Hepatocyte (in vitro differentiated cells): ENCODE measurements at regions not wholly inside any gene's neighbourhood (a gene's known extent, or its start where the extent isn't known, plus 50 kb on each side); places are given as distances from the start of the nearest gene placed in this dataset.

Experiments used
- DNase-seq: peaks from one replicate; pipeline ENCODE4 v3.0.0-alpha.2; 2016; ENCODE audit warnings: low spot score
- H2AFZ ChIP-seq: fragments of 200-600 bp; sonication (generic); 2 replicates; pipeline ENCODE4 v1.6.0; 2016; ENCODE audit warnings: antibody characterized with exemption, mild to moderate bottlenecking
- H3K27ac ChIP-seq: fragments of 200-600 bp; sonication (generic); 2 replicates; pipeline ENCODE4 v1.5.1; 2016; ENCODE audit warnings: mild to moderate bottlenecking
- H3K27me3 ChIP-seq: fragments of 200-600 bp; sonication (generic); 2 replicates; pipeline ENCODE4 v1.6.1; 2016
- H3K36me3 ChIP-seq: fragments of 200-600 bp; sonication (generic); replicated peaks from 2 replicates; pipeline ENCODE4 v1.5.1; 2016; ENCODE audit warnings: low read depth; ENCODE audit not compliant: insufficient read depth
- H3K4me1 ChIP-seq: fragments of 200-600 bp; sonication (generic); 2 replicates; pipeline ENCODE4 v1.5.1; 2016; ENCODE audit warnings: mild to moderate bottlenecking, moderate library complexity; ENCODE audit not compliant: insufficient read depth
- H3K4me2 ChIP-seq: fragments of 200-600 bp; sonication (generic); 2 replicates; pipeline ENCODE4 v1.6.0; 2016
- H3K4me3 ChIP-seq: fragments of 200-600 bp; sonication (generic); 2 replicates; pipeline ENCODE4 v1.5.1; 2016; ENCODE audit warnings: mild to moderate bottlenecking
- H3K79me2 ChIP-seq: fragments of 200-600 bp; sonication (generic); 2 replicates; pipeline ENCODE4 v1.6.0; 2017; ENCODE audit warnings: mild to moderate bottlenecking
- H3K9me2 ChIP-seq: fragments of 200-600 bp; sonication (generic); replicated peaks from 2 replicates; pipeline ENCODE4 v1.6.0; 2017; ENCODE audit warnings: mild to moderate bottlenecking; ENCODE audit not compliant: insufficient read depth
- H3K9me3 ChIP-seq: fragments of 200-600 bp; sonication (generic); 2 replicates; pipeline ENCODE4 v1.5.1; 2016; ENCODE audit warnings: low read depth, mild to moderate bottlenecking
- H4K20me1 ChIP-seq: fragments of 200-600 bp; sonication (generic); 2 replicates; pipeline ENCODE4 v1.6.0; 2016; ENCODE audit warnings: mild to moderate bottlenecking; ENCODE audit not compliant: insufficient read depth, poor library complexity, severe bottlenecking
- EZH2 ChIP-seq: fragments of 200-600 bp; sonication (generic); IDR thresholded peaks from 2 replicates; pipeline ENCODE4 v1.6.1; 2016; ENCODE audit warnings: antibody characterized with exemption, mild to moderate bottlenecking, borderline replicate concordance
- EZH2phosphoT487 ChIP-seq: fragments of 200-600 bp; sonication (generic); IDR thresholded peaks from one replicate; pipeline ENCODE4 v1.6.1; 2018; ENCODE audit warnings: antibody characterized with exemption, mild to moderate bottlenecking, low read depth, moderate library complexity; ENCODE audit not compliant: unreplicated experiment, severe bottlenecking
- WGBS: methylation state at CpG from one replicate; pipeline ENCODE4 v1.1.6; 2016; ENCODE audit warnings: low lambda C conversion rate; ENCODE audit errors: missing lambda C conversion rate; 5-methylcytosine and 5-hydroxymethylcytosine counted together
- TF ChIP-seq, protein P1 (sequence below): fragments of 200-600 bp; sonication (generic); IDR thresholded peaks from 2 replicates; pipeline ENCODE4 v1.5.1; 2016; ENCODE audit warnings: antibody characterized with exemption, mild to moderate bottlenecking; ENCODE audit not compliant: poor library complexity

DNA sequence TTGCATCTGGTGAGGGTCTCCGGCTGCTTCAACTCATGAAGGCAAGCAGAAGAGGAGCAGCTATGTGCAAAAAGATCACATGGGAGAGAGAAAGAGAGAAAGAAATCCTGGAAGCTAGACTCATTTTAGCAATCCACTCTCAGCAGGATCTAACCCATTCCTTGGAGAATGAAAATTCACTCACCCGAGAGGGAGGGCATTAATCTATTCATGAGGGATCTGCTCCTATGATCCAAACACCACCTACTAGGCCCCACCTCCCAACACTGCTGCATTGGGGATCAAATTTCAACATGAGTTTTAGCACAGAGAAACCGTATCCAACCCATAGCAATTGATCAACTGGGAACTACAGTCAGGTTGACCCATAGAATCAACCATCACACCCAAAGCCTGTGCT lies 98.1 kb upstream of the SV2C start:
- Histone ChIP-seq H3K27me3 (no peaks in the 10 kb centered on the region), H3K27ac (no peak overlapping the region), H4K20me1 (no peaks in the 10 kb centered on the region), H3K4me3 (no peak overlapping the region), H3K36me3 (no peaks in the 10 kb centered on the region), H3K79me2 (no peaks in the 10 kb centered on the region), H3K9me2 (no peaks in the 10 kb centered on the region), H3K9me3 (no peaks in the 10 kb centered on the region), H3K4me2 (no peak overlapping the region), H3K4me1 (no peaks in the 10 kb centered on the region), H2AFZ (no peak overlapping the region)
- 55% methylated on average over 3 of the region's 3 CpGs for WGBS
- TF ChIP-seq, protein P1, sequence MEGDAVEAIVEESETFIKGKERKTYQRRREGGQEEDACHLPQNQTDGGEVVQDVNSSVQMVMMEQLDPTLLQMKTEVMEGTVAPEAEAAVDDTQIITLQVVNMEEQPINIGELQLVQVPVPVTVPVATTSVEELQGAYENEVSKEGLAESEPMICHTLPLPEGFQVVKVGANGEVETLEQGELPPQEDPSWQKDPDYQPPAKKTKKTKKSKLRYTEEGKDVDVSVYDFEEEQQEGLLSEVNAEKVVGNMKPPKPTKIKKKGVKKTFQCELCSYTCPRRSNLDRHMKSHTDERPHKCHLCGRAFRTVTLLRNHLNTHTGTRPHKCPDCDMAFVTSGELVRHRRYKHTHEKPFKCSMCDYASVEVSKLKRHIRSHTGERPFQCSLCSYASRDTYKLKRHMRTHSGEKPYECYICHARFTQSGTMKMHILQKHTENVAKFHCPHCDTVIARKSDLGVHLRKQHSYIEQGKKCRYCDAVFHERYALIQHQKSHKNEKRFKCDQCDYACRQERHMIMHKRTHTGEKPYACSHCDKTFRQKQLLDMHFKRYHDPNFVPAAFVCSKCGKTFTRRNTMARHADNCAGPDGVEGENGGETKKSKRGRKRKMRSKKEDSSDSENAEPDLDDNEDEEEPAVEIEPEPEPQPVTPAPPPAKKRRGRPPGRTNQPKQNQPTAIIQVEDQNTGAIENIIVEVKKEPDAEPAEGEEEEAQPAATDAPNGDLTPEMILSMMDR, result no peak
- TF ChIP-seq EZH2, result no peak
- TF ChIP-seq EZH2phosphoT487, result no peak
- no peak for DNase-seq

DNA sequence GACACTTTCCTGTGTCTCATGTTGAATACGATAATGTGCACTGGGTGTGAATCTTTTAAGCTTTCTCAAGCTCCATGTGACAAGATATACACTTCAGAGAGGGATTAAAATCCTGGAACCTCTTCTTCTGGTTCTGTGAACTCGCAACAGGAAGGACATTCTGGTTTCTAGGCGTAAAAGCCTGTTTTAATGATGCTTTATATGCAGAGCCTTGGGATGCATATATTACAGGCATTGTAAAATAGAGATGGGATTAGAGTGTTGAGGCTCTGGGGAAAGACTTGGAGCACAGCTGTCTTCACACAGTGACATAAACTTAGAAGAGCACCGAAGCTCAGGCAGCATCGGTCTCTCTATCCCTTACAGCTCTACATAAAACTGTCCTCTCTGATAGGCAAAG lies 107.7 kb upstream of the SV2C start:
- H3K4me1 ChIP-seq, result no peaks in the 10 kb centered on the region
- H3K27me3 ChIP-seq, result no peaks in the 10 kb centered on the region
- no peak for TF ChIP-seq EZH2
- TF ChIP-seq, protein P1, result no peak
- no peak for TF ChIP-seq EZH2phosphoT487
- no peak overlapping the region for H3K4me2 ChIP-seq
- no peaks in the 10 kb centered on the region for H3K9me2 ChIP-seq
- no peak overlapping the region for H3K4me3 ChIP-seq
- no peaks in the 10 kb centered on the region for H3K36me3 ChIP-seq
- H3K27ac ChIP-seq, result no peak overlapping the region
- no peak for DNase-seq
- 82% methylated on average over 5 of the region's 5 CpGs for WGBS
- H3K9me3 ChIP-seq, result no peaks in the 10 kb centered on the region
- H2AFZ ChIP-seq, result no peak overlapping the region
- H4K20me1 ChIP-seq, result no peaks in the 10 kb centered on the region
- H3K79me2 ChIP-seq, result no peaks in the 10 kb centered on the region

DNA sequence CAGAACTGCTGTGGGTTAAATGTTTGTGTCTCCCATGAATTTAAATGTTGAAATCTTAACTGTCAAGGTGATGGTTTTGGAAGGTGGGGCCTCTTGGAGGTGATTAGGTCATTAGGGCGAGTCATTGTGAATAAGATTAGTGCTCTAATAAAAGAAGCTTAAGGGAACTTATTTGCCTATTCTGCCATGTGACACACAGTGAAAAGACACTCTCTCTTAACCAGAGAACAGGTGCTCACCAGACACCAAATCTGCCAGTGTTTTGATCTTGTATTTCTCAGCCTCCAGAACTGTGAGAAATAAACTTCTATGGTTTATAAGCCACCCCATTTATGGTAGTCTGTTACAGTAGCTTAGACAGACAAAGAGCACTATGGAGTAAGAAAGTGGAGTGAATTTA lies 117.9 kb upstream of the SV2C start:
- H3K4me3 ChIP-seq, result no peak overlapping the region
- H2AFZ ChIP-seq, result no peak overlapping the region
- no peaks in the 10 kb centered on the region for H3K79me2 ChIP-seq
- H3K4me1 ChIP-seq, result no peaks in the 10 kb centered on the region
- H3K9me3 ChIP-seq, result no peaks in the 10 kb centered on the region
- H4K20me1 ChIP-seq, result no peaks in the 10 kb centered on the region
- TF ChIP-seq EZH2phosphoT487, result no peak
- no peak for TF ChIP-seq EZH2
- no peaks in the 10 kb centered on the region for H3K36me3 ChIP-seq
- no peaks in the 10 kb centered on the region for H3K9me2 ChIP-seq
- WGBS, result 58% methylated on average over 1 of the region's 1 CpG
- no peak for DNase-seq
- no peak overlapping the region for H3K27ac ChIP-seq
- H3K27me3 ChIP-seq, result no peaks in the 10 kb centered on the region
- no peak overlapping the region for H3K4me2 ChIP-seq

DNA sequence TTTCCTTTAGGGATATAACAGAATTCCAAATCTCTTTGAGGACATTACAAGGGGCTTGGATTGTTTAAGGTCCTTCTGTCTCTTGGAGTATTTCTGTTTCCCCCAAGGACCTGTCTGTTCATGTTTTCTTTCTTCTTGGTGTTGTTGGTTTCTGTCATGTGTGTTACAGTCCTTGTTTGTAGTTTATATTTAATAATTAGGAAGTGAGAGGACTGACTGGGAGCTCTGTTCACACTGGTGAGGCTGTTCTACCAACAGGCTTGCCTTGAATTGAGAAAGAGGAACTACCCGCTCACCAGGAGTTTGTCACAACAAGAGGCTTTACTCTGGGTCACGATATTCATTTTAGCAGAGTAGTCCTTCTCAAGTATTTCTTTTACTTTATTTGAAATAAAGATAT lies 119.2 kb upstream of the SV2C start:
- DNase-seq, result no peak
- Histone ChIP-seq H3K9me3 (no peaks in the 10 kb centered on the region), H3K4me1 (no peaks in the 10 kb centered on the region), H2AFZ (no peak overlapping the region), H3K4me2 (no peak overlapping the region), H3K27me3 (no peaks in the 10 kb centered on the region), H3K4me3 (no peak overlapping the region), H4K20me1 (no peaks in the 10 kb centered on the region), H3K27ac (no peak overlapping the region), H3K79me2 (no peaks in the 10 kb centered on the region), H3K9me2 (no peaks in the 10 kb centered on the region), H3K36me3 (no peaks in the 10 kb centered on the region)
- 85% methylated on average over 2 of the region's 2 CpGs for WGBS
- TF ChIP-seq EZH2phosphoT487 (no peak), EZH2 (no peak)
- TF ChIP-seq, protein P1, result no peak
